Keratinocyte (primary cell): ENCODE measurements at regions not wholly inside any gene's neighbourhood (a gene's known extent, or its start where the extent isn't known, plus 50 kb on each side); places are given as distances from the start of the nearest gene placed in this dataset.

Experiments used
- DNase-seq: peaks from one replicate; pipeline ENCODE4 v3.0.0-alpha.2; 2011; ENCODE audit warnings: low read depth, missing footprints, low spot score
- FAIRE-seq: peaks from 2 replicates; lab custom pipeline; 2011; peaks lifted over from hg19 to GRCh38; lab: Jason Lieb, UNC
- H2AFZ ChIP-seq: 2 replicates; pipeline ENCODE4 v1.6.0; 2012; ENCODE audit warnings: low read length, control low read depth, inconsistent platforms; ENCODE audit not compliant: control insufficient read depth
- H3K27ac ChIP-seq: 2 replicates; pipeline ENCODE4 v1.5.1; 2011; ENCODE audit warnings: low read length; ENCODE audit not compliant: control insufficient read depth, insufficient read depth
- H3K27me3 ChIP-seq: 3 replicates; pipeline ENCODE4 v1.6.0; 2011; ENCODE audit warnings: low read length; ENCODE audit not compliant: control insufficient read depth, insufficient read depth; ENCODE audit errors: extremely low read depth
- H3K36me3 ChIP-seq, 2 experiments: 2 replicates in 1 of 2; 3 replicates in 1 of 2; pipeline ENCODE4 v1.5.1; 2011; ENCODE audit warnings: low read length in 2 of 2, mild to moderate bottlenecking in 1 of 2; ENCODE audit not compliant: control insufficient read depth in 2 of 2, insufficient read depth in 2 of 2; ENCODE audit errors: extremely low read depth in 1 of 2
- H3K4me1 ChIP-seq: 3 replicates; pipeline ENCODE4 v1.5.1; 2011; ENCODE audit warnings: low read length; ENCODE audit not compliant: control insufficient read depth, insufficient read depth; ENCODE audit errors: extremely low read depth
- H3K4me2 ChIP-seq: 3 replicates; pipeline ENCODE4 v1.6.0; 2011; ENCODE audit warnings: low read depth, low read length; ENCODE audit not compliant: control insufficient read depth, insufficient read depth; ENCODE audit errors: extremely low read depth
- H3K4me3 ChIP-seq, 3 experiments: fragments of 200-600 bp in 1 of 3; sonication (generic) in 1 of 3; 2 replicates in 2 of 3; 3 replicates in 1 of 3; pipeline ENCODE4 v1.5.1; 2011 to 2016; ENCODE audit warnings: low read length in 3 of 3, mild to moderate bottlenecking in 3 of 3, control low read depth in 2 of 3, inconsistent platforms in 1 of 3, low read depth in 1 of 3, mixed read lengths in 1 of 3, mixed run types in 1 of 3, moderate library complexity in 1 of 3; ENCODE audit not compliant: control insufficient read depth in 2 of 3, insufficient read depth in 2 of 3; ENCODE audit errors: extremely low read depth in 1 of 3
- H3K79me2 ChIP-seq: 2 replicates; pipeline ENCODE4 v1.6.0; 2012; ENCODE audit warnings: low read length; ENCODE audit not compliant: control insufficient read depth, insufficient read depth
- H3K9ac ChIP-seq: 3 replicates; pipeline ENCODE4 v1.6.0; 2011; ENCODE audit warnings: low read length; ENCODE audit not compliant: control insufficient read depth, insufficient read depth; ENCODE audit errors: extremely low read depth
- H3K9me1 ChIP-seq: 3 replicates; pipeline ENCODE4 v1.6.0; 2011; ENCODE audit warnings: low read length; ENCODE audit not compliant: control insufficient read depth, insufficient read depth; ENCODE audit errors: extremely low read depth
- H3K9me3 ChIP-seq: 2 replicates; pipeline ENCODE4 v1.5.1; 2012; ENCODE audit warnings: low read depth, low read length; ENCODE audit not compliant: control insufficient read depth
- H4K20me1 ChIP-seq: 3 replicates; pipeline ENCODE4 v1.6.0; 2011; ENCODE audit warnings: low read length; ENCODE audit not compliant: control insufficient read depth, insufficient read depth; ENCODE audit errors: extremely low read depth
- CTCF ChIP-seq, 3 experiments: IDR thresholded peaks in 1 of 3; conservative IDR thresholded peaks in 1 of 3; optimal IDR thresholded peaks in 1 of 3; 2 replicates in 2 of 3; 3 replicates in 1 of 3; pipeline versions ENCODE3 to v1.5.1; 2011; ENCODE audit warnings: low read length in 3 of 3, mild to moderate bottlenecking in 3 of 3, moderate library complexity in 2 of 3, control low read depth in 1 of 3, inconsistent platforms in 1 of 3; ENCODE audit not compliant: insufficient read depth in 2 of 3; ENCODE audit errors: extremely low read depth in 1 of 3
- EZH2 ChIP-seq: IDR thresholded peaks from one replicate; pipeline ENCODE4 v1.6.1; 2012; ENCODE audit warnings: inconsistent platforms, mild to moderate bottlenecking, low read length, moderate library complexity
- dilution Hi-C: fragments of 300-500 bp; cut with MboI; formaldehyde crosslinking; loops from one replicate; pipeline ENCODE4 v1.7.0; 2020; ENCODE audit warnings: low sequenced_read_pairs; ENCODE audit not compliant: extremely low pct_ligation_motif_present

GRCh38 chr15:93520206-93520605 lies 431.2 kb upstream of the RGMA start:
- no peak overlapping the region for H3K9ac ChIP-seq
- no peaks in the 10 kb centered on the region for H3K9me1 ChIP-seq
- H3K27me3 ChIP-seq: no peaks in the 10 kb centered on the region
- TF ChIP-seq EZH2 (no peak), CTCF (optimal IDR thresholded peaks at IDR 0.05 in 1 of 3, IDR thresholded peaks at IDR 0.05 in 1 of 3, conservative IDR thresholded peaks at IDR 0.05 in 1 of 3; ENCODE audit: extremely low read depth in 1 of 3, insufficient read depth in 2 of 3, low read length in 3 of 3) (no peak)
- no peaks in the 10 kb centered on the region for H3K9me3 ChIP-seq
- H3K79me2 ChIP-seq: no peaks in the 10 kb centered on the region
- H3K4me3 ChIP-seq: no peak overlapping the region
- H2AFZ ChIP-seq: no peak overlapping the region
- dilution Hi-C loops: no loop called here
- H3K4me2 ChIP-seq: no peak overlapping the region
- no peaks in the 10 kb centered on the region for H4K20me1 ChIP-seq
- no peak overlapping the region for H3K27ac ChIP-seq
- no peak for DNase-seq
- no peaks in the 10 kb centered on the region for H3K36me3 ChIP-seq
- no peak for FAIRE-seq
- no peaks in the 10 kb centered on the region for H3K4me1 ChIP-seq

- H3K9ac ChIP-seq: no peak overlapping the region
- no peak overlapping the region for H3K4me3 ChIP-seq
- DNase-seq: no peak
- no peaks in the 10 kb centered on the region for H3K79me2 ChIP-seq
- dilution Hi-C loops: no loop called here
- H3K9me1 ChIP-seq: no peaks in the 10 kb centered on the region
- no peaks in the 10 kb centered on the region for H3K9me3 ChIP-seq
- no peaks in the 10 kb centered on the region for H4K20me1 ChIP-seq
- H3K36me3 ChIP-seq: no peaks in the 10 kb centered on the region
- no peak overlapping the region for H3K4me2 ChIP-seq
- no peak overlapping the region for H3K27ac ChIP-seq
- H3K4me1 ChIP-seq: no peaks in the 10 kb centered on the region
- H3K27me3 ChIP-seq: no peaks in the 10 kb centered on the region
- no peak overlapping the region for H2AFZ ChIP-seq
- TF ChIP-seq EZH2 (no peak), CTCF (optimal IDR thresholded peaks at IDR 0.05 in 1 of 3, IDR thresholded peaks at IDR 0.05 in 1 of 3, conservative IDR thresholded peaks at IDR 0.05 in 1 of 3; ENCODE audit: extremely low read depth in 1 of 3, insufficient read depth in 2 of 3, low read length in 3 of 3) (no peak)
- no peak for FAIRE-seq
Observed at GRCh38 chr15:93519599-93519998, 430.6 kb upstream of the RGMA start.
